Astrocyte (in vitro differentiated cells and primary cell): ENCODE measurements at regions not wholly inside any gene's neighbourhood (a gene's known extent, or its start where the extent isn't known, plus 50 kb on each side); places are given as distances from the start of the nearest gene placed in this dataset.
"Not testable (repeated sequence)": the region's sequence is repeated elsewhere in the genome, so short reads cannot be mapped to it uniquely, and the experiment has no call there.

Source experiments
- DNase-seq: peaks from one replicate; pipeline ENCODE4 v3.0.0-alpha.2; 2010; ENCODE audit warnings: low read depth
- FAIRE-seq: peaks from 2 replicates; lab custom pipeline; 2011; peaks lifted over from hg19 to GRCh38; lab: Jason Lieb, UNC
- H2AFZ ChIP-seq: 2 replicates; pipeline ENCODE4 v1.6.0; 2012; ENCODE audit warnings: low read depth, low read length, inconsistent platforms
- H3K27ac ChIP-seq: 2 replicates; pipeline ENCODE4 v1.5.1; 2011; ENCODE audit warnings: low read depth, low read length, inconsistent platforms
- H3K27me3 ChIP-seq: 2 replicates; pipeline ENCODE4 v1.6.0; 2011; ENCODE audit warnings: low read length, inconsistent platforms; ENCODE audit not compliant: insufficient read depth
- H3K36me3 ChIP-seq: 2 replicates; pipeline ENCODE4 v1.5.1; 2011; ENCODE audit warnings: low read length, inconsistent platforms; ENCODE audit not compliant: insufficient read depth
- H3K4me1 ChIP-seq: 2 replicates; pipeline ENCODE4 v1.5.1; 2011; ENCODE audit warnings: low read length, inconsistent platforms; ENCODE audit not compliant: insufficient read depth
- H3K4me2 ChIP-seq: 2 replicates; pipeline ENCODE4 v1.6.0; 2012; ENCODE audit warnings: low read length, inconsistent platforms
- H3K4me3 ChIP-seq: 2 replicates; pipeline ENCODE4 v1.5.1; 2011; ENCODE audit warnings: low read depth, mild to moderate bottlenecking, low read length, inconsistent platforms; ENCODE audit not compliant: insufficient read depth
- H3K79me2 ChIP-seq: 2 replicates; pipeline ENCODE4 v1.6.0; 2012; ENCODE audit warnings: mild to moderate bottlenecking, low read length, inconsistent platforms; ENCODE audit not compliant: insufficient read depth
- H3K9ac ChIP-seq: 2 replicates; pipeline ENCODE4 v1.6.0; 2012; ENCODE audit warnings: mild to moderate bottlenecking, low read length, inconsistent platforms
- H3K9me3 ChIP-seq: 2 replicates; pipeline ENCODE4 v1.5.1; 2012; ENCODE audit warnings: low read depth, mild to moderate bottlenecking, low read length, inconsistent platforms; ENCODE audit not compliant: insufficient read depth
- H4K20me1 ChIP-seq: 2 replicates; pipeline ENCODE4 v1.6.0; 2012; ENCODE audit warnings: low read length, inconsistent platforms; ENCODE audit not compliant: insufficient read depth
- H3K27ac Mint-ChIP-seq: one replicate; pipeline ENCODE4 v1.8.0; 2021; ENCODE audit warnings: mild to moderate bottlenecking, mixed read lengths; ENCODE audit not compliant: unreplicated experiment
- H3K27me3 Mint-ChIP-seq: one replicate; pipeline ENCODE4 v1.8.0; 2021; ENCODE audit warnings: low read depth, mixed read lengths; ENCODE audit not compliant: unreplicated experiment
- H3K36me3 Mint-ChIP-seq: one replicate; pipeline ENCODE4 v1.8.0; 2021; ENCODE audit warnings: low read depth, mixed read lengths; ENCODE audit not compliant: unreplicated experiment
- H3K4me1 Mint-ChIP-seq: one replicate; pipeline ENCODE4 v1.8.0; 2021; ENCODE audit warnings: low read depth, mixed read lengths; ENCODE audit not compliant: unreplicated experiment
- H3K4me3 Mint-ChIP-seq: one replicate; pipeline ENCODE4 v1.8.0; 2021; ENCODE audit warnings: mild to moderate bottlenecking, moderate library complexity, mixed read lengths; ENCODE audit not compliant: unreplicated experiment
- H3K9me3 Mint-ChIP-seq: one replicate; pipeline ENCODE4 v1.8.0; 2021; ENCODE audit warnings: mild to moderate bottlenecking, mixed read lengths; ENCODE audit not compliant: unreplicated experiment
- CTCF ChIP-seq: IDR thresholded peaks from 2 replicates; pipeline ENCODE4 v1.5.1; 2011; ENCODE audit warnings: low read depth, mild to moderate bottlenecking, inconsistent platforms, low read length, moderate library complexity; ENCODE audit not compliant: insufficient read depth
- EZH2 ChIP-seq: IDR thresholded peaks from 2 replicates; pipeline ENCODE4 v1.6.1; 2012; ENCODE audit warnings: mild to moderate bottlenecking, low read length, inconsistent platforms; ENCODE audit not compliant: insufficient read depth

- Mint-ChIP-seq H3K36me3 (no peaks in the 10 kb centered on the region), H3K27ac (no peak overlapping the region), H3K27me3 (no peaks in the 10 kb centered on the region), H3K9me3 (no peaks in the 10 kb centered on the region), H3K4me3 (peak overlapping the region; percentile 8), H3K4me1 (peaks cover 19% of the 10 kb centered on the region)
- TF ChIP-seq CTCF (no peak), EZH2 (no peak)
- no peaks in the 10 kb centered on the region for H3K79me2 ChIP-seq
- no peak overlapping the region for H3K4me3 ChIP-seq
- no peaks in the 10 kb centered on the region for H4K20me1 ChIP-seq
- no peak for DNase-seq
- H3K9me3 ChIP-seq = no peaks in the 10 kb centered on the region
- no peak for FAIRE-seq
- H3K27me3 ChIP-seq = no peaks in the 10 kb centered on the region
- no peak overlapping the region for H3K9ac ChIP-seq
- peak overlapping the region; percentile 13 for H3K4me2 ChIP-seq
- H3K36me3 ChIP-seq = no peaks in the 10 kb centered on the region
- no peak overlapping the region for H3K27ac ChIP-seq
- peaks cover 17% of the 10 kb centered on the region for H3K4me1 ChIP-seq
- no peak overlapping the region for H2AFZ ChIP-seq
Observed at GRCh38 chr1:148372731-148373130, 110.4 kb downstream of the PPIAL4G start.

DNA sequence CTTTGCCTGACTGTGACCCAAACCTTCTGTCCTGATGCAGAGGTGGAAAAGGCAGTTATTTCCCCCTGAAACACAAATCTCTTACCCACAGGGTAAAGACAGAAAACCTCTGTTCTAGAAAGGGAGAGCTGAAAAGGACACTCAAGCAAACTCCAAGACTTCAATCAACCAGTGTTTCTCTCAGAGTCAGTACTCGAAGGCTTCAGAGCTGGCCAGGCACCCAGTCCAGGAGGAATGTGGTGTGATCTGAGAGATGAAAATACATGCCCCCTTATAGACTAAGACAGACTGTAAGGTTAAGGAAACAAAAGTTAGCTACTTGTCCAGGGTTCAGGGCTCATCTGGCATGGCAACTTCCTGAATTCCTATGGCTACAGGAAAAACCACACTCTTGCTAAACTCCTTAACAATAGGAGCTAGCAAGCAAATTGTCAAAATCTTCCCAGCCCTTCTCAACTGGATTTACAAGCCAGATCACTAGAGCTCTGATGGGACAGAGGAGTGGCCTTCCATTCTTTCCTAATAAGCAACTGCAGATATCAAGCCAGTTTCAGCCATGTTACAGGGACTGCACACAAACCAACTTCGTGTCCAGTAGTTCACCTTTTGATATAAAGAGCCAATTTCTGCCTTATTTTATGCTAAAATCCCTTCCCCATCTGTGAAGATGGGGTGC is 110.9 kb downstream of the PPIAL4G start:
- not testable (repeated sequence) for H3K4me3 ChIP-seq, H3K79me2 ChIP-seq, H3K27ac Mint-ChIP-seq, FAIRE-seq, H3K9me3 ChIP-seq, H3K4me3 Mint-ChIP-seq, DNase-seq, H3K36me3 Mint-ChIP-seq, H3K27ac ChIP-seq, H4K20me1 ChIP-seq, H3K9me3 Mint-ChIP-seq, H3K27me3 Mint-ChIP-seq, H3K36me3 ChIP-seq, H3K27me3 ChIP-seq, H3K9ac ChIP-seq, H2AFZ ChIP-seq
- Histone ChIP-seq H3K4me1 (peaks cover 17% of the 10 kb centered on the region), H3K4me2 (peak overlapping the region; percentile 44)
- peaks cover 19% of the 10 kb centered on the region for H3K4me1 Mint-ChIP-seq

GRCh38 chr1:148371551-148371994 is 111.5 kb downstream of the PPIAL4G start:
- H3K27me3 ChIP-seq, H3K27ac Mint-ChIP-seq, H3K4me3 ChIP-seq, H2AFZ ChIP-seq, H3K36me3 ChIP-seq, H3K9me3 ChIP-seq, H3K9ac ChIP-seq, H3K36me3 Mint-ChIP-seq, H3K27me3 Mint-ChIP-seq, H3K9me3 Mint-ChIP-seq, H3K4me3 Mint-ChIP-seq, H3K27ac ChIP-seq, H3K79me2 ChIP-seq, FAIRE-seq, H4K20me1 ChIP-seq: not testable (repeated sequence)
- peak overlapping the region; percentile 44 for H3K4me2 ChIP-seq
- DNase-seq = peak; percentile 51
- peak; percentile 62 for TF ChIP-seq CTCF
- peaks cover 17% of the 10 kb centered on the region for H3K4me1 ChIP-seq
- H3K4me1 Mint-ChIP-seq = peaks cover 19% of the 10 kb centered on the region

- not testable (repeated sequence) for H3K9me3 Mint-ChIP-seq, H3K9me3 ChIP-seq, H3K4me3 Mint-ChIP-seq, DNase-seq, H3K9ac ChIP-seq, H3K4me3 ChIP-seq, H3K27me3 Mint-ChIP-seq, H3K4me2 ChIP-seq, H3K27ac Mint-ChIP-seq, H4K20me1 ChIP-seq, H3K27me3 ChIP-seq, H3K36me3 Mint-ChIP-seq, H3K79me2 ChIP-seq, FAIRE-seq, H3K27ac ChIP-seq, H3K36me3 ChIP-seq, H2AFZ ChIP-seq
- peaks cover 17% of the 10 kb centered on the region for H3K4me1 ChIP-seq
- H3K4me1 Mint-ChIP-seq = peaks cover 19% of the 10 kb centered on the region
Observed at GRCh38 chr1:148370661-148371060, 112.4 kb downstream of the PPIAL4G start.
